Peyer's patch (tissue), 4 donors: ENCODE measurements at regions not wholly inside any gene's neighbourhood (a gene's known extent, or its start where the extent isn't known, plus 50 kb on each side); places are given as distances from the start of the nearest gene placed in this dataset.
"Not testable (repeated sequence)": the region's sequence is repeated elsewhere in the genome, so short reads cannot be mapped to it uniquely, and the experiment has no call there.

Source experiments
- CTCF ChIP-seq, 6 experiments: fragments of 450-650 bp in 4 of 6; fragments of 200-600 bp in 2 of 6; sonication (generic) in 1 of 6; IDR thresholded peaks; one replicate each; pipeline ENCODE4 v1.5.1; 2017 to 2019; ENCODE audit warnings: antibody characterized with exemption in 6 of 6, mild to moderate bottlenecking in 3 of 6, moderate library complexity in 1 of 6
- POLR2A ChIP-seq, 2 donors: fragments of 450-650 bp; IDR thresholded peaks; one replicate each; pipeline ENCODE4 v1.5.1; 2017; ENCODE audit warnings: antibody characterized with exemption in 2 of 2, mild to moderate bottlenecking in 2 of 2, moderate library complexity in 2 of 2

GRCh38 chr9:40974912-40975311 is 153.6 kb downstream of the FOXD4L6 start:
- not testable (repeated sequence) for TF ChIP-seq CTCF, POLR2A (IDR thresholded peaks at IDR 0.05)
